ENCODE measurements at regions not wholly inside any gene's neighbourhood (a gene's known extent, or its start where the extent isn't known, plus 50 kb on each side); places are given as distances from the start of the nearest gene placed in this dataset.

GRCh38 chr2:8268172-8268783 lies 413.6 kb upstream of the ID2 start:
- H3K4me1 Mint-ChIP-seq: peaks cover 24% of the 10 kb centered on the region
- H3K9me3 Mint-ChIP-seq: no peaks in the 10 kb centered on the region
- no peak overlapping the region for H3K4me3 Mint-ChIP-seq
- TF ChIP-seq CTCF (conservative IDR thresholded peaks at IDR 0.05): no peak
- Histone ChIP-seq H3K9me3 (ENCODE audit: control insufficient read depth, low read length) (no peaks in the 10 kb centered on the region), H3K36me3 (ENCODE audit: control insufficient read depth, insufficient read depth, low read length) (no peaks in the 10 kb centered on the region), H3K4me3 (ENCODE audit: low read length) (no peak overlapping the region), H3K27ac (ENCODE audit: low read depth, low read length) (no peak overlapping the region), H3K27me3 (ENCODE audit: control insufficient read depth, insufficient read depth, low read length, poor library complexity, severe bottlenecking) (no peaks in the 10 kb centered on the region), H3K9ac (ENCODE audit: extremely low read depth, low read length, poor library complexity, severe bottlenecking) (no peak overlapping the region), H3K4me1 (ENCODE audit: control insufficient read depth, insufficient read depth, low read length) (peaks cover 7% of the 10 kb centered on the region)
- no peak for DNase-seq
- H3K27ac Mint-ChIP-seq: no peak overlapping the region
- WGBS, 2 experiments (ENCODE audit: insufficient coverage in 1 of 2, insufficient read length in 1 of 2): 84 to 93% methylated on average over 4 to 8 of the region's 8 CpGs
- H3K27me3 Mint-ChIP-seq (ENCODE audit: insufficient read depth): peaks cover 1% of the 10 kb centered on the region
- H3K36me3 Mint-ChIP-seq (ENCODE audit: low read depth): no peaks in the 10 kb centered on the region

DNA sequence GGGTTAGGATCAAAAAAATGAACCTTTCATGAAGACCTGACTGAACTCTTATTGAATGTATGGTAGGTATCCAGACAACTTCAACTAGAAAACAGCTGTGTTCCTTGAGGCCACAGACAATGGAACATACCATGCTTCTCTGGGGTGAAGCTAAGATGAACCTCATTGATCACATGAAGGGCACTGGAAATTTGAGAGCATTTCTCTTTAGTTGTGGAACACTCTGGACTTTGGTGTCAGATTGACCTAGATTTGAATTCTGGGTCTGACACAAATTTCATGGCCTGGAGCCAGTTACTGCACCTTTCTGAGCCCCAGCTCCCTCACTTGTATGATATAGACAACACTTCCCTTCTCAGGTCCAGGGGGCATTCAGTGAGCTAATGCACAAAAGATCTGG lies 411.2 kb upstream of the ID2 start:
- H3K27me3 Mint-ChIP-seq (ENCODE audit: insufficient read depth): peaks cover 1% of the 10 kb centered on the region
- Histone ChIP-seq H3K27me3 (ENCODE audit: control insufficient read depth, insufficient read depth, low read length, poor library complexity, severe bottlenecking) (no peaks in the 10 kb centered on the region), H3K4me3 (ENCODE audit: low read length) (no peak overlapping the region), H3K9ac (ENCODE audit: extremely low read depth, low read length, poor library complexity, severe bottlenecking) (no peak overlapping the region), H3K27ac (ENCODE audit: low read depth, low read length) (no peak overlapping the region), H3K4me1 (ENCODE audit: control insufficient read depth, insufficient read depth, low read length) (no peaks in the 10 kb centered on the region), H3K36me3 (ENCODE audit: control insufficient read depth, insufficient read depth, low read length) (no peaks in the 10 kb centered on the region), H3K9me3 (ENCODE audit: control insufficient read depth, low read length) (no peaks in the 10 kb centered on the region)
- no peaks in the 10 kb centered on the region for H3K9me3 Mint-ChIP-seq
- H3K4me1 Mint-ChIP-seq: no peaks in the 10 kb centered on the region
- H3K27ac Mint-ChIP-seq: no peak overlapping the region
- DNase-seq: no peak
- H3K36me3 Mint-ChIP-seq (ENCODE audit: low read depth): no peaks in the 10 kb centered on the region
- no peak for TF ChIP-seq CTCF (conservative IDR thresholded peaks at IDR 0.05)
- H3K4me3 Mint-ChIP-seq: no peak overlapping the region

DNA sequence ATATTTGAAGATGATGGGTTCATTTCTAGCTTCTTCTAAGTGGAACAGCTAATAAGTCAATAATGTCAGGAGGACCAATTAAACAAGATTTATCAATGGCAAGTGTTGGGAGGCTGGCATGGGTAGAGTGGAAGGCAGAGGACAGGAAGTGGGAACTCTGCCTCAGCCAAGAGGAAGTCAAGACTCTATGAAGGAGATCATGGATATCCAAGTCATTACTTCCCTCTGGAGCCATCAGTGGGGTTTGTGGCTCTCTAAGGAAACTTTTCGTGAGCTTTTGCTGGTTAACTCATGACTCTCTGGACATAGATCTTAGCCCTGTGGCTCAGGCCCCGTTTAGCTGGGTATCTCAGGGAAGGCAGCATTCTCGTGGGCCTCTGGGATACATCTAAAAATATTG lies 410.4 kb upstream of the ID2 start:
- Mint-ChIP-seq H3K4me1 (no peaks in the 10 kb centered on the region), H3K9me3 (no peaks in the 10 kb centered on the region), H3K4me3 (no peak overlapping the region), H3K27me3 (ENCODE audit: insufficient read depth) (peaks cover 1% of the 10 kb centered on the region), H3K27ac (no peak overlapping the region), H3K36me3 (ENCODE audit: low read depth) (no peaks in the 10 kb centered on the region)
- Histone ChIP-seq H3K9ac (ENCODE audit: extremely low read depth, low read length, poor library complexity, severe bottlenecking) (no peak overlapping the region), H3K4me3 (ENCODE audit: low read length) (no peak overlapping the region), H3K36me3 (ENCODE audit: control insufficient read depth, insufficient read depth, low read length) (no peaks in the 10 kb centered on the region), H3K27me3 (ENCODE audit: control insufficient read depth, insufficient read depth, low read length, poor library complexity, severe bottlenecking) (no peaks in the 10 kb centered on the region), H3K27ac (ENCODE audit: low read depth, low read length) (no peak overlapping the region), H3K9me3 (ENCODE audit: control insufficient read depth, low read length) (no peaks in the 10 kb centered on the region), H3K4me1 (ENCODE audit: control insufficient read depth, insufficient read depth, low read length) (no peaks in the 10 kb centered on the region)
- no peak for DNase-seq
- 86 to 89% methylated on average over 3 of the region's 3 CpGs for WGBS, 2 experiments (ENCODE audit: insufficient coverage in 1 of 2, insufficient read length in 1 of 2)
- TF ChIP-seq CTCF (conservative IDR thresholded peaks at IDR 0.05): no peak

Measured in endodermal cell (in vitro differentiated cells).